ENCODE measurements at regions not wholly inside any gene's neighbourhood (a gene's known extent, or its start where the extent isn't known, plus 50 kb on each side); places are given as distances from the start of the nearest gene placed in this dataset.

GRCh38 chr6:6832439-6832838, 243.9 kb downstream of the LY86 start:
- Histone ChIP-seq H3K4me1 (no peaks in the 10 kb centered on the region), H3K27me3 (no peaks in the 10 kb centered on the region), H3K27ac (no peak overlapping the region), H3K36me3 (no peaks in the 10 kb centered on the region), H3K9me3 (no peaks in the 10 kb centered on the region), H3K4me3 (no peak overlapping the region)
- no peak for DNase-seq
- TF ChIP-seq POLR2A (IDR thresholded peaks at IDR 0.05), result no peak
- intact Hi-C loops (cut with DNase I; ENCODE audit: low total_unique reads), result no loop called here

- TF ChIP-seq, protein P1, sequence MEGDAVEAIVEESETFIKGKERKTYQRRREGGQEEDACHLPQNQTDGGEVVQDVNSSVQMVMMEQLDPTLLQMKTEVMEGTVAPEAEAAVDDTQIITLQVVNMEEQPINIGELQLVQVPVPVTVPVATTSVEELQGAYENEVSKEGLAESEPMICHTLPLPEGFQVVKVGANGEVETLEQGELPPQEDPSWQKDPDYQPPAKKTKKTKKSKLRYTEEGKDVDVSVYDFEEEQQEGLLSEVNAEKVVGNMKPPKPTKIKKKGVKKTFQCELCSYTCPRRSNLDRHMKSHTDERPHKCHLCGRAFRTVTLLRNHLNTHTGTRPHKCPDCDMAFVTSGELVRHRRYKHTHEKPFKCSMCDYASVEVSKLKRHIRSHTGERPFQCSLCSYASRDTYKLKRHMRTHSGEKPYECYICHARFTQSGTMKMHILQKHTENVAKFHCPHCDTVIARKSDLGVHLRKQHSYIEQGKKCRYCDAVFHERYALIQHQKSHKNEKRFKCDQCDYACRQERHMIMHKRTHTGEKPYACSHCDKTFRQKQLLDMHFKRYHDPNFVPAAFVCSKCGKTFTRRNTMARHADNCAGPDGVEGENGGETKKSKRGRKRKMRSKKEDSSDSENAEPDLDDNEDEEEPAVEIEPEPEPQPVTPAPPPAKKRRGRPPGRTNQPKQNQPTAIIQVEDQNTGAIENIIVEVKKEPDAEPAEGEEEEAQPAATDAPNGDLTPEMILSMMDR (IDR thresholded peaks at IDR 0.05), result no peak
- no peak for TF ChIP-seq POLR2A (IDR thresholded peaks at IDR 0.05)
- DNase-seq, result no peak
- H3K27ac ChIP-seq, result no peak overlapping the region
- H3K4me3 ChIP-seq, result no peak overlapping the region
- H3K9me3 ChIP-seq, result no peaks in the 10 kb centered on the region
- H3K36me3 ChIP-seq, result no peaks in the 10 kb centered on the region
- no peaks in the 10 kb centered on the region for H3K27me3 ChIP-seq
- intact Hi-C loops (cut with DNase I; ENCODE audit: low total_unique reads), result no loop called here
- H3K4me1 ChIP-seq, result no peaks in the 10 kb centered on the region
These were observed 246.1 kb downstream of the LY86 start for GRCh38 chr6:6834356-6835222.

DNA sequence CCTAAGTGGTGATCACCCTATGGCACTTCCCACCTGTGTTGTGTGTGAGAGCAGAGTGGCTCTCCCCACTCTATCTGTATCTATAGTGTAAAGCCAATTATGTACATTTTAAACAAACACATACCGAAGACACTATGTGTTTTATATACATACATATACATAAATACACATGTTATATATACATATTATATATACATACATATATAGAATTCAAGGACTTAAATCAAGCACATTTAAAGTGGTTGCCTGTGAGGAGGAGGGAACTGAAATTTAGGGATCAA, 246.6 kb downstream of the LY86 start:
- no peak for DNase-seq
- H3K27ac ChIP-seq, result no peak overlapping the region
- no peaks in the 10 kb centered on the region for H3K4me1 ChIP-seq
- TF ChIP-seq POLR2A (IDR thresholded peaks at IDR 0.05), result no peak
- TF ChIP-seq, protein P1 (IDR thresholded peaks at IDR 0.05), result no peak
- no peaks in the 10 kb centered on the region for H3K36me3 ChIP-seq
- no peak overlapping the region for H3K4me3 ChIP-seq
- H3K9me3 ChIP-seq, result no peaks in the 10 kb centered on the region
- no peaks in the 10 kb centered on the region for H3K27me3 ChIP-seq
- intact Hi-C loops (cut with DNase I; ENCODE audit: low total_unique reads), result no loop called here

- DNase-seq, result no peak
- no peak overlapping the region for H3K27ac ChIP-seq
- intact Hi-C loops (cut with DNase I; ENCODE audit: low total_unique reads), result no loop called here
- H3K4me1 ChIP-seq, result no peaks in the 10 kb centered on the region
- no peak overlapping the region for H3K4me3 ChIP-seq
- H3K9me3 ChIP-seq, result no peaks in the 10 kb centered on the region
- H3K36me3 ChIP-seq, result no peaks in the 10 kb centered on the region
- no peaks in the 10 kb centered on the region for H3K27me3 ChIP-seq
- no peak for TF ChIP-seq POLR2A (IDR thresholded peaks at IDR 0.05)
- TF ChIP-seq, protein P1 (IDR thresholded peaks at IDR 0.05), result no peak
These were observed 248.3 kb downstream of the LY86 start for GRCh38 chr6:6836609-6837406.

DNA sequence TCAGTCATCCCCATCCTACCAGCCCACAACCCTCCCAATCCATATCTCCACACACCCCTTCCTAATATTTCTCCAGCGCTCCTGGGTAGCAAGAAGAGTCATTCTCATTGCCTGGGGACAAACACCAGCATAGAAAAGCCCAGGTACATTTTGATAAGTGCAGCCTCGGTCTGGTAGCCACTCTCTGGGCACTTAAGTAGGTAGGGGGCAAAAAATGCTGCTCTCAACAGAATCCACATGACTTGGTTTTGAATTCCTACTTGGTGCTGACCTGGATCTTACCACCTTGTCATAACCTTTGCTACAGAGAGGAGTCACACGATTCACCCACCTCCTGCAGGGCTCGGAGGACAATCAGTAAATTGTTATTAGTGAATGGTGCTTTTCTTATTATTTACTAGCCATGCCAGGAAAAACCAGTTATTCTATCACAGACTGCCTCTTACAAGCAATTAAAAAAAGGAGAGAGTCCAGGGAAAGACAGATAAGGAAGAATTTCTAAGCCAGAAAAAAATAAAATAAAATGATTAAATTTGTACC, 249.1 kb downstream of the LY86 start:
- H3K9me3 ChIP-seq, result no peaks in the 10 kb centered on the region
- no peak for DNase-seq
- H3K4me1 ChIP-seq, result no peaks in the 10 kb centered on the region
- intact Hi-C loops (cut with DNase I; ENCODE audit: low total_unique reads), result no loop called here
- no peak overlapping the region for H3K27ac ChIP-seq
- no peaks in the 10 kb centered on the region for H3K36me3 ChIP-seq
- H3K4me3 ChIP-seq, result no peak overlapping the region
- TF ChIP-seq, protein P1 (IDR thresholded peaks at IDR 0.05), result no peak
- TF ChIP-seq POLR2A (IDR thresholded peaks at IDR 0.05), result no peak
- no peaks in the 10 kb centered on the region for H3K27me3 ChIP-seq

Measured in uterus (tissue), 3 donors.